GM23338 (cell line): ENCODE measurements at regions not wholly inside any gene's neighbourhood (a gene's known extent, or its start where the extent isn't known, plus 50 kb on each side); places are given as distances from the start of the nearest gene placed in this dataset.

Source experiments
- ATAC-seq: fragments of 200-7000 bp; cut with Tn5 transposase; 3 replicates; pipeline ENCODE4 v1.9.1; 2020
- DNase-seq: peaks from one replicate; pipeline ENCODE4 v3.0.0-alpha.2; 2015; ENCODE audit warnings: low spot score
- H2AFZ ChIP-seq: fragments of 200-600 bp; sonication (generic); 2 replicates; pipeline ENCODE4 v1.8.0; 2016; ENCODE audit warnings: antibody characterized with exemption, mild to moderate bottlenecking, moderate library complexity
- H3F3A ChIP-seq: fragments of 200-600 bp; sonication (generic); replicated peaks from 2 replicates; pipeline ENCODE4 v1.8.0; 2017; ENCODE audit warnings: antibody characterized with exemption, mixed run types, low read depth
- H3K27ac ChIP-seq: fragments of 200-600 bp; sonication (generic); 2 replicates; pipeline ENCODE4 v1.6.1; 2016; ENCODE audit warnings: low read depth
- H3K27me3 ChIP-seq: fragments of 200-600 bp; sonication (generic); 2 replicates; pipeline ENCODE4 v1.8.0; 2016; ENCODE audit warnings: mild to moderate bottlenecking, mixed run types, moderate library complexity; ENCODE audit not compliant: insufficient read depth
- H3K36me3 ChIP-seq: fragments of 200-600 bp; sonication (generic); 2 replicates; pipeline ENCODE4 v1.8.0; 2016; ENCODE audit warnings: mild to moderate bottlenecking; ENCODE audit not compliant: insufficient read depth
- H3K4me1 ChIP-seq: fragments of 200-600 bp; sonication (generic); 2 replicates; pipeline ENCODE4 v1.8.0; 2016; ENCODE audit warnings: mild to moderate bottlenecking, moderate library complexity; ENCODE audit not compliant: insufficient read depth
- H3K4me2 ChIP-seq: fragments of 200-600 bp; sonication (generic); 2 replicates; pipeline ENCODE4 v1.7.1; 2017; ENCODE audit warnings: mixed run types
- H3K4me3 ChIP-seq: fragments of 200-600 bp; sonication (generic); 2 replicates; pipeline ENCODE4 v1.6.1; 2016; ENCODE audit warnings: mixed run types
- H3K79me2 ChIP-seq: fragments of 200-600 bp; sonication (generic); replicated peaks from 2 replicates; pipeline ENCODE4 v1.8.0; 2017; ENCODE audit warnings: mild to moderate bottlenecking; ENCODE audit not compliant: insufficient read depth
- H3K9me2 ChIP-seq: fragments of 200-600 bp; sonication (generic); 2 replicates; pipeline ENCODE4 v1.8.0; 2017; ENCODE audit not compliant: insufficient read depth
- H4K20me1 ChIP-seq: fragments of 200-600 bp; sonication (generic); replicated peaks from 2 replicates; pipeline ENCODE4 v1.8.0; 2017; ENCODE audit warnings: mild to moderate bottlenecking; ENCODE audit not compliant: insufficient read depth
- H3K27ac Mint-ChIP-seq: 2 replicates; pipeline ENCODE4 v1.8.0; 2020; ENCODE audit warnings: inconsistent platforms, mild to moderate bottlenecking, moderate library complexity, mixed read lengths
- H3K27me3 Mint-ChIP-seq: 3 replicates; pipeline ENCODE4 v1.8.0; 2022; ENCODE audit warnings: low read depth, mild to moderate bottlenecking, moderate library complexity, mixed read lengths, inconsistent platforms; ENCODE audit not compliant: insufficient read depth, poor library complexity
- H3K36me3 Mint-ChIP-seq: 3 replicates; pipeline ENCODE4 v1.8.0; 2021; ENCODE audit warnings: low read depth, mild to moderate bottlenecking, inconsistent platforms, moderate library complexity, mixed read lengths
- H3K4me1 Mint-ChIP-seq: 3 replicates; pipeline ENCODE4 v1.8.0; 2020; ENCODE audit warnings: mild to moderate bottlenecking, inconsistent platforms, mixed read lengths
- H3K4me3 Mint-ChIP-seq: 3 replicates; pipeline ENCODE4 v1.8.0; 2021; ENCODE audit warnings: moderate library complexity, mild to moderate bottlenecking, inconsistent platforms, mixed read lengths
- H3K9me3 Mint-ChIP-seq: 3 replicates; pipeline ENCODE4 v1.8.0; 2020; ENCODE audit warnings: moderate library complexity, mild to moderate bottlenecking, inconsistent platforms, mixed read lengths
- EZH2 ChIP-seq: fragments of 200-600 bp; sonication (generic); IDR thresholded peaks from one replicate; pipeline ENCODE4 v1.8.0; 2017; ENCODE audit warnings: antibody characterized with exemption, mild to moderate bottlenecking, low read depth; ENCODE audit not compliant: unreplicated experiment
- REST ChIP-seq: IDR thresholded peaks from one replicate; pipeline ENCODE4 v1.6.1; 2018; ENCODE audit warnings: antibody characterized with exemption; ENCODE audit not compliant: unreplicated experiment
- ZNF114 ChIP-seq: fragments of 250-450 bp; sonication (Bioruptor Pico); IDR thresholded peaks from 2 replicates; pipeline ENCODE4 v1.5.0; 2020; ENCODE audit warnings: mild to moderate bottlenecking, moderate library complexity
- ZNF331 ChIP-seq: fragments of 250-450 bp; sonication (Bioruptor Pico); IDR thresholded peaks from 2 replicates; pipeline ENCODE4 v1.5.0; 2020; ENCODE audit warnings: low read depth, mild to moderate bottlenecking, moderate library complexity
- ZNF462 ChIP-seq: fragments of 250-450 bp; sonication (Bioruptor Pico); IDR thresholded peaks from 2 replicates; pipeline ENCODE4 v1.5.0; 2020; ENCODE audit warnings: mild to moderate bottlenecking, moderate library complexity
- TF ChIP-seq, protein P1 (sequence below), 2 experiments: fragments of 200-600 bp in 1 of 2; sonication (generic) in 1 of 2; conservative IDR thresholded peaks; 2 replicates each; pipeline versions ENCODE4 v1.5.1 to v1.6.1; 2016 to 2017; ENCODE audit warnings: antibody characterized with exemption in 2 of 2, low read depth in 2 of 2, mild to moderate bottlenecking in 2 of 2, moderate library complexity in 1 of 2

DNA sequence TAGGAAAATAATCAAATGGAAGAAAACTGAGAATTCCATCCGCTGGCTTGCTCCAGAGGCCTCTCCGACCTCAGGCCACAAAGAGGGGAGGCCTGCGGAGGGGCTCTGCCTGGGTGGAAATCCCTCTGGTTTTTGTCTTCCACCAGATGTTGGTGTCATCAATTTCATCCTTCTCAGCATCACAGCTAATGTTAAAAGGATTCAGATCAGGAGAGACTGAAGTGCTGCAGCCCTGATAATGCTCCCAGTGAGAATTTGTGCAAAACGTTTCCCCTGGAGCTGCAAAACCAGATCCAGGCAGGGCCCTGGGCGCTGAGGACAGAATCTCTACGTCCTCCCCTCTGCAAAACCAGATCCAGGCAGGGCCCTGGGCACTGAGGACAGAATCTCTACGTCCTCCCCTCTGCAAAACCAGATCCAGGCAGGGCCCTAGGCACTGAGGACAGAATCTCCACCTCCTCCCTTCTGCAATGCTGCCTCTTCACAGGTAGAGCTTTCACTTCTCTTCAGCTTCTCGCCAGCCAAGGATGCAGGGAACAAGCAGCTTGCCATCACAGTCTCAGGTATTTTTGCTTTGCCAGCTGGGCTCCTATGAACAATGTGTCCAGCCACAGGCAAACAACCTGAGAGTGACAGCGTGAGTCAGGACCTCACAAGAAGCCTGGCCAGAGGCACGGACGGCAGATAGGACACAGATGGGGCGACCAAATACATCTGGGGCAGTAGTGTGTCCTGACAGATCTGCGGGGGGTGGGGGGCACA lies 81.2 kb downstream of the TMEM18 start:
- Histone ChIP-seq H3K36me3 (no peaks in the 10 kb centered on the region), H2AFZ (no peak overlapping the region), H3K27ac (no peak overlapping the region), H3F3A (no peaks in the 10 kb centered on the region), H3K4me1 (no peaks in the 10 kb centered on the region), H3K79me2 (no peaks in the 10 kb centered on the region), H3K9me2 (0 out of 2 replicates have a peak, but pooled peaks cover 4% of the 10 kb centered on the region), H4K20me1 (no peaks in the 10 kb centered on the region), H3K4me3 (no peak overlapping the region), H3K27me3 (no peaks in the 10 kb centered on the region), H3K4me2 (no peak overlapping the region)
- Mint-ChIP-seq H3K27ac (no peak overlapping the region), H3K4me3 (no peak overlapping the region), H3K9me3 (no peaks in the 10 kb centered on the region), H3K4me1 (no peaks in the 10 kb centered on the region), H3K36me3 (no peaks in the 10 kb centered on the region), H3K27me3 (peaks cover 5% of the 10 kb centered on the region)
- DNase-seq (no peak), ATAC-seq (no peak)
- TF ChIP-seq REST (no peak), ZNF462 (no peak), ZNF114 (CRISPR knock-in tag) (no peak), ZNF331 (CRISPR knock-in tag) (no peak), EZH2 (no peak)
- TF ChIP-seq, protein P1, sequence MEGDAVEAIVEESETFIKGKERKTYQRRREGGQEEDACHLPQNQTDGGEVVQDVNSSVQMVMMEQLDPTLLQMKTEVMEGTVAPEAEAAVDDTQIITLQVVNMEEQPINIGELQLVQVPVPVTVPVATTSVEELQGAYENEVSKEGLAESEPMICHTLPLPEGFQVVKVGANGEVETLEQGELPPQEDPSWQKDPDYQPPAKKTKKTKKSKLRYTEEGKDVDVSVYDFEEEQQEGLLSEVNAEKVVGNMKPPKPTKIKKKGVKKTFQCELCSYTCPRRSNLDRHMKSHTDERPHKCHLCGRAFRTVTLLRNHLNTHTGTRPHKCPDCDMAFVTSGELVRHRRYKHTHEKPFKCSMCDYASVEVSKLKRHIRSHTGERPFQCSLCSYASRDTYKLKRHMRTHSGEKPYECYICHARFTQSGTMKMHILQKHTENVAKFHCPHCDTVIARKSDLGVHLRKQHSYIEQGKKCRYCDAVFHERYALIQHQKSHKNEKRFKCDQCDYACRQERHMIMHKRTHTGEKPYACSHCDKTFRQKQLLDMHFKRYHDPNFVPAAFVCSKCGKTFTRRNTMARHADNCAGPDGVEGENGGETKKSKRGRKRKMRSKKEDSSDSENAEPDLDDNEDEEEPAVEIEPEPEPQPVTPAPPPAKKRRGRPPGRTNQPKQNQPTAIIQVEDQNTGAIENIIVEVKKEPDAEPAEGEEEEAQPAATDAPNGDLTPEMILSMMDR (conservative IDR thresholded peaks at IDR 0.05; ENCODE audit: low read depth in 2 of 2): no peak
